ENCODE measurements at regions not wholly inside any gene's neighbourhood (a gene's known extent, or its start where the extent isn't known, plus 50 kb on each side); places are given as distances from the start of the nearest gene placed in this dataset.
"Not testable (repeated sequence)": the region's sequence is repeated elsewhere in the genome, so short reads cannot be mapped to it uniquely, and the experiment has no call there.

GRCh38 chr5:82526540-82526939 lies 248.4 kb upstream of the RPS23 start:
- H3K4me3 Mint-ChIP-seq = no peak overlapping the region
- no peak for DNase-seq
- peaks cover 0 to 2% of the 10 kb centered on the region in 2 donors for H3K4me1 Mint-ChIP-seq (ENCODE audit: low read depth in 2 of 2)
- no peak for ATAC-seq (replicated peaks)
- no peak overlapping the region for H3K27ac Mint-ChIP-seq
- no peaks in the 10 kb centered on the region for H3K36me3 Mint-ChIP-seq (ENCODE audit: insufficient read depth)
- peaks cover 7% of the 10 kb centered on the region in 2 donors for H3K9me3 Mint-ChIP-seq
- no peaks in the 10 kb centered on the region for H3K27me3 Mint-ChIP-seq

- DNase-seq (no peak), ATAC-seq (replicated peaks) (no peak)
- Mint-ChIP-seq H3K27me3 (no peaks in the 10 kb centered on the region), H3K36me3 (ENCODE audit: insufficient read depth) (no peaks in the 10 kb centered on the region), H3K4me1 (ENCODE audit: low read depth in 2 of 2) (peaks cover 0 to 2% of the 10 kb centered on the region in 2 donors), H3K27ac (no peak overlapping the region), H3K4me3 (no peak overlapping the region), H3K9me3 (peaks cover 4 to 7% of the 10 kb centered on the region in 2 donors)
Observed at GRCh38 chr5:82525626-82526025, 247.5 kb upstream of the RPS23 start.

GRCh38 chr5:82523633-82524032 lies 245.5 kb upstream of the RPS23 start:
- no peak for ATAC-seq (replicated peaks)
- Mint-ChIP-seq H3K4me3 (no peak overlapping the region), H3K36me3 (ENCODE audit: insufficient read depth) (no peaks in the 10 kb centered on the region), H3K27me3 (no peaks in the 10 kb centered on the region), H3K27ac (no peak overlapping the region), H3K9me3 (peaks cover 4 to 7% of the 10 kb centered on the region in 2 donors), H3K4me1 (ENCODE audit: low read depth in 2 of 2) (peaks cover 0 to 2% of the 10 kb centered on the region in 2 donors)
- DNase-seq = no peak

GRCh38 chr5:82522897-82523296 lies 244.7 kb upstream of the RPS23 start:
- H3K27ac Mint-ChIP-seq = no peak overlapping the region
- ATAC-seq (replicated peaks) (no peak), DNase-seq (no peak)
- no peak overlapping the region for H3K4me3 Mint-ChIP-seq
- H3K27me3 Mint-ChIP-seq = no peaks in the 10 kb centered on the region
- no peaks in the 10 kb centered on the region for H3K36me3 Mint-ChIP-seq (ENCODE audit: insufficient read depth)
- peaks cover 2 to 3% of the 10 kb centered on the region in 2 donors for H3K9me3 Mint-ChIP-seq
- peaks cover 0 to 2% of the 10 kb centered on the region in 2 donors for H3K4me1 Mint-ChIP-seq (ENCODE audit: low read depth in 2 of 2)

- H3K4me3 Mint-ChIP-seq = no peak overlapping the region
- H3K4me1 Mint-ChIP-seq (ENCODE audit: low read depth in 2 of 2) = peaks cover 0 to 2% of the 10 kb centered on the region in 2 donors
- no peaks in the 10 kb centered on the region for H3K9me3 Mint-ChIP-seq
- H3K36me3 Mint-ChIP-seq (ENCODE audit: insufficient read depth) = no peaks in the 10 kb centered on the region
- ATAC-seq (replicated peaks) (no peak), DNase-seq (no peak)
- H3K27me3 Mint-ChIP-seq = no peaks in the 10 kb centered on the region
- H3K27ac Mint-ChIP-seq = no peak overlapping the region
Observed at GRCh38 chr5:82521431-82522051, 243.4 kb upstream of the RPS23 start.

GRCh38 chr5:82519558-82519957 lies 241.4 kb upstream of the RPS23 start:
- no peaks in the 10 kb centered on the region for H3K4me1 Mint-ChIP-seq (ENCODE audit: low read depth in 2 of 2)
- no peak overlapping the region for H3K27ac Mint-ChIP-seq
- no peak overlapping the region for H3K4me3 Mint-ChIP-seq
- H3K9me3 Mint-ChIP-seq = no peaks in the 10 kb centered on the region
- no peaks in the 10 kb centered on the region for H3K27me3 Mint-ChIP-seq
- ATAC-seq (replicated peaks) = no peak
- no peaks in the 10 kb centered on the region for H3K36me3 Mint-ChIP-seq (ENCODE audit: insufficient read depth)
- no peak for DNase-seq

- no peaks in the 10 kb centered on the region for H3K27me3 Mint-ChIP-seq
- no peak overlapping the region for H3K27ac Mint-ChIP-seq
- H3K36me3 Mint-ChIP-seq (ENCODE audit: insufficient read depth) = no peaks in the 10 kb centered on the region
- no peaks in the 10 kb centered on the region for H3K4me1 Mint-ChIP-seq (ENCODE audit: low read depth in 2 of 2)
- no peak for DNase-seq
- H3K9me3 Mint-ChIP-seq = peaks cover 0 to 1% of the 10 kb centered on the region in 2 donors
- H3K4me3 Mint-ChIP-seq = no peak overlapping the region
- no peak for ATAC-seq (replicated peaks)
Observed at GRCh38 chr5:82517544-82518075, 239.5 kb upstream of the RPS23 start.

DNA sequence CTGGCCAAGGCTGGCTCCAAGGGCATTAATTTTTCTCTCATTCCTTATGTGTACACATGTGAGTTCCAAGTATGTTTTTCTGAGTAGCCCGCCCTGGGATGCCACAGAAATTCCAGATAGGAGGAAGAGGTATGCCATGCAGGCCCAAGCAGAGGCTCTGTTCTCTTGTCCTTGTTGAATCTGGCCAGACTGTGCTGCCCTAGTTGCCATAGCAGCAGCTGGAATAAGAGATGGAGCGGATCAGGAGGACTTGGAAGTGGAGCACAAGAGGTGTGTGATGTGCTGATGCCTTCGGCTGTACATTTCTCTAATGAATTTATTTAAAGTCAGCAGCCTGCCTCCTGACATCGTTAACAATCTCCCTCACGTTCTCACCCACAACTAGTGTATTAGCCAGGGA lies 235.6 kb upstream of the RPS23 start:
- H3K27ac Mint-ChIP-seq = no peak overlapping the region
- no peak for ATAC-seq (replicated peaks)
- peaks cover 1 to 2% of the 10 kb centered on the region in 2 donors for H3K9me3 Mint-ChIP-seq

GRCh38 chr5:82512025-82512424 lies 233.9 kb upstream of the RPS23 start:
- no peak for DNase-seq
- H3K4me3 Mint-ChIP-seq = no peak overlapping the region
- no peak for ATAC-seq (replicated peaks)
- no peak overlapping the region for H3K27ac Mint-ChIP-seq
- peaks cover 1 to 11% of the 10 kb centered on the region in 2 donors for H3K9me3 Mint-ChIP-seq
- H3K36me3 Mint-ChIP-seq (ENCODE audit: insufficient read depth) = no peaks in the 10 kb centered on the region
- H3K27me3 Mint-ChIP-seq = peaks cover 0 to 6% of the 10 kb centered on the region in 2 donors
- peaks cover 0 to 2% of the 10 kb centered on the region in 2 donors for H3K4me1 Mint-ChIP-seq (ENCODE audit: low read depth in 2 of 2)

More for the DNA sequence above, 235.6 kb upstream of the RPS23 start:
- peaks cover 0 to 2% of the 10 kb centered on the region in 2 donors for H3K4me1 Mint-ChIP-seq (ENCODE audit: low read depth in 2 of 2)
- H3K27me3 Mint-ChIP-seq = peaks cover 0 to 6% of the 10 kb centered on the region in 2 donors
- no peak overlapping the region for H3K4me3 Mint-ChIP-seq
- no peaks in the 10 kb centered on the region for H3K36me3 Mint-ChIP-seq (ENCODE audit: insufficient read depth)
- DNase-seq = no peak

DNA sequence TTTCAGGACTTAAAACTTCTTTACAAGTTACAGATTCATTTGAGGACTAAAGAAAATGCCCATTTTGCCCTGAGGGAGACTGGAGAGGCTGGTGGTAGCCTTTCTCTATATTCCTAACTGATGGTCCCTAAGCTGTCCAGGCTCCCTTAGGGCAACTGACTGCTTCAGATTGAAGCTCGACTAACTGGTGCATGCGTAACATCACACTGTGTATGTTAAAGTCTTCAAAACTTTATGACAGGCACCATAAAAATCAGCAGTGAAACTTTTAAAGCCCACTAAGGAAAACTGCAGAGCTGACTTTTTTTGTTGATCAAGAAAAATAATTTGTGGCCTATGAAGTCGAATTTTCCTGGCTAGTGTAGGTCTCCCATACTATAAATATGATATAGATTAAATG lies 233.0 kb upstream of the RPS23 start:
- Mint-ChIP-seq H3K27me3 (peaks cover 0 to 6% of the 10 kb centered on the region in 2 donors), H3K27ac (no peak overlapping the region), H3K36me3 (ENCODE audit: insufficient read depth) (no peaks in the 10 kb centered on the region), H3K4me1 (ENCODE audit: low read depth in 2 of 2) (peaks cover 0 to 2% of the 10 kb centered on the region in 2 donors), H3K9me3 (peaks cover 1 to 11% of the 10 kb centered on the region in 2 donors), H3K4me3 (no peak overlapping the region)
- DNase-seq (no peak), ATAC-seq (replicated peaks) (no peak)

DNA sequence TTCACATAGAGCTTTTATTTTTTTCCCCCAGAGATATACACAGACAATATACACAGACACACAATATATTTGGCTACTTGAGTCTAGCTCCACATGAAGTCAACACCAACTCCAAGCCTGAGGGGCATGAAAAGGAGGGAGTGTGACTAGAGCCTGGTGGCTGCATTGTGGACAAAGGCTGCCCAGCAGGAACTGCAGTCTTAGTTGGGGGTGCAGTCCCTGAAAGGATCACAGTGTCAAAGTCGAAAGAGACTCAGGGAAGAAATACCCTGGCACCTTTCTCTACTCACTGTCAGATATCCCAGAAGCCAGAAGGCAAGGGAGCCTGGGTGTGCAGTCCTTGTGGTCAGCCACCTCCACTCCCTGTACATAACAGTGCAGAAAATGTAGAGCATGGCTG lies 231.6 kb upstream of the RPS23 start:
- H3K9me3 Mint-ChIP-seq = peaks cover 1 to 11% of the 10 kb centered on the region in 2 donors
- H3K36me3 Mint-ChIP-seq (ENCODE audit: insufficient read depth) = no peaks in the 10 kb centered on the region
- peaks cover 0 to 6% of the 10 kb centered on the region in 2 donors for H3K27me3 Mint-ChIP-seq
- peaks cover 0 to 2% of the 10 kb centered on the region in 2 donors for H3K4me1 Mint-ChIP-seq (ENCODE audit: low read depth in 2 of 2)
- H3K27ac Mint-ChIP-seq = no peak overlapping the region
- no peak overlapping the region for H3K4me3 Mint-ChIP-seq
- ATAC-seq (replicated peaks) = no peak
- DNase-seq = no peak

- not testable (repeated sequence) for ATAC-seq (replicated peaks); H3K27me3 Mint-ChIP-seq; H3K4me3 Mint-ChIP-seq; H3K27ac Mint-ChIP-seq; H3K4me1 Mint-ChIP-seq (ENCODE audit: low read depth in 2 of 2); H3K36me3 Mint-ChIP-seq (ENCODE audit: insufficient read depth); DNase-seq
- H3K9me3 Mint-ChIP-seq = peaks cover 0 to 11% of the 10 kb centered on the region in 2 donors
Observed at GRCh38 chr5:82506390-82506789, 228.2 kb upstream of the RPS23 start.

- no peak for DNase-seq
- H3K27ac Mint-ChIP-seq = no peak overlapping the region
- H3K36me3 Mint-ChIP-seq (ENCODE audit: insufficient read depth) = no peaks in the 10 kb centered on the region
- H3K27me3 Mint-ChIP-seq = no peaks in the 10 kb centered on the region
- no peaks in the 10 kb centered on the region for H3K4me1 Mint-ChIP-seq (ENCODE audit: low read depth in 2 of 2)
- H3K9me3 Mint-ChIP-seq = no peaks in the 10 kb centered on the region
- no peak overlapping the region for H3K4me3 Mint-ChIP-seq
- ATAC-seq (replicated peaks) = no peak
Observed at GRCh38 chr5:82499725-82500244, 221.6 kb upstream of the RPS23 start.

- H3K4me3 Mint-ChIP-seq = no peak overlapping the region
- no peaks in the 10 kb centered on the region for H3K27me3 Mint-ChIP-seq
- no peak for ATAC-seq (replicated peaks)
- peaks cover 0 to 11% of the 10 kb centered on the region in 2 donors for H3K4me1 Mint-ChIP-seq (ENCODE audit: low read depth in 2 of 2)
- no peak for DNase-seq
- no peak overlapping the region for H3K27ac Mint-ChIP-seq
- no peaks in the 10 kb centered on the region for H3K36me3 Mint-ChIP-seq (ENCODE audit: insufficient read depth)
- no peaks in the 10 kb centered on the region for H3K9me3 Mint-ChIP-seq
Observed at GRCh38 chr5:82497242-82497641, 219.1 kb upstream of the RPS23 start.
